WTC11 (cell line): ENCODE measurements at regions not wholly inside any gene's neighbourhood (a gene's known extent, or its start where the extent isn't known, plus 50 kb on each side); places are given as distances from the start of the nearest gene placed in this dataset.

ENCODE experiments used
- ATAC-seq: fragments of 200-7000 bp; cut with Tn5 transposase; 2 replicates; pipeline ENCODE4 v1.10.0; 2021; ENCODE audit warnings: mild to moderate bottlenecking, moderate library complexity
- CTCF ChIA-PET: fragments of 300-600 bp; sonication (Branson Sonifier 250); formaldehyde crosslinking; loops from one replicate; lab custom pipeline; 2021; ENCODE audit warnings: antibody characterized with exemption; lab: Charles Lee
- POLR2A ChIA-PET: fragments of 350-600 bp; sonication (Branson Sonifier 250); formaldehyde crosslinking; loops from one replicate; lab custom pipeline; 2021; ENCODE audit warnings: antibody characterized with exemption; lab: Charles Lee
- DNase-seq: peaks from one replicate; pipeline ENCODE4 v3.0.0; 2021; ENCODE audit warnings: low spot score
- H3K27ac Mint-ChIP-seq: 2 replicates; pipeline ENCODE4 v1.8.0; 2021; ENCODE audit warnings: mixed read lengths
- H3K27me3 Mint-ChIP-seq: 2 replicates; pipeline ENCODE4 v1.8.0; 2021; ENCODE audit warnings: low read depth, mild to moderate bottlenecking, moderate library complexity, mixed read lengths
- H3K36me3 Mint-ChIP-seq: 2 replicates; pipeline ENCODE4 v1.8.0; 2021; ENCODE audit warnings: mixed read lengths
- H3K4me1 Mint-ChIP-seq: 2 replicates; pipeline ENCODE4 v1.8.0; 2022; ENCODE audit warnings: mixed read lengths
- H3K4me3 Mint-ChIP-seq: 2 replicates; pipeline ENCODE4 v1.8.0; 2021; ENCODE audit warnings: mild to moderate bottlenecking, moderate library complexity, mixed read lengths
- H3K9me3 Mint-ChIP-seq: 2 replicates; pipeline ENCODE4 v1.8.0; 2021; ENCODE audit warnings: mixed read lengths
- E2F1 ChIP-seq: sonication (generic); formaldehyde crosslinking; IDR thresholded peaks from 2 replicates; pipeline ENCODE4 v1.8.0; 2022; ENCODE audit warnings: mild to moderate bottlenecking, missing genetic modification reagents
- E2F5 ChIP-seq: sonication (generic); formaldehyde crosslinking; IDR thresholded peaks from 2 replicates; pipeline ENCODE4 v1.8.1; 2022; ENCODE audit warnings: mild to moderate bottlenecking, moderate library complexity, missing genetic modification reagents
- ERG ChIP-seq: fragments of 250-450 bp; sonication (Bioruptor Pico); IDR thresholded peaks from 2 replicates; pipeline ENCODE4 v1.8.0; 2021; ENCODE audit warnings: mild to moderate bottlenecking
- ESRRA ChIP-seq: sonication (generic); formaldehyde crosslinking; IDR thresholded peaks from 2 replicates; pipeline ENCODE4 v1.8.1; 2022; ENCODE audit warnings: mild to moderate bottlenecking, missing genetic modification reagents, borderline replicate concordance
- FOXJ3 ChIP-seq: sonication (generic); formaldehyde crosslinking; IDR thresholded peaks from 2 replicates; pipeline ENCODE4 v1.9.0; 2021; ENCODE audit warnings: missing genetic modification reagents, mild to moderate bottlenecking, borderline replicate concordance
- FOXK1 ChIP-seq: sonication (generic); formaldehyde crosslinking; IDR thresholded peaks from 2 replicates; pipeline ENCODE4 v1.8.0; 2022; ENCODE audit warnings: mild to moderate bottlenecking, moderate library complexity, missing genetic modification reagents
- FOXP4 ChIP-seq: sonication (generic); formaldehyde crosslinking; IDR thresholded peaks from 2 replicates; pipeline ENCODE4 v1.8.0; 2022; ENCODE audit warnings: mild to moderate bottlenecking, missing genetic modification reagents
- HMGXB4 ChIP-seq: sonication (generic); formaldehyde crosslinking; IDR thresholded peaks from 2 replicates; pipeline ENCODE4 v1.8.1; 2023; ENCODE audit warnings: mild to moderate bottlenecking, moderate library complexity, missing genetic modification reagents
- OVOL2 ChIP-seq: fragments of 250-450 bp; sonication (Bioruptor Pico); IDR thresholded peaks from 2 replicates; pipeline ENCODE4 v1.9.0; 2021; ENCODE audit warnings: mild to moderate bottlenecking, borderline replicate concordance
- PRRX2 ChIP-seq: fragments of 250-450 bp; sonication (Bioruptor Pico); IDR thresholded peaks from 2 replicates; pipeline ENCODE4 v1.8.0; 2021; ENCODE audit warnings: mild to moderate bottlenecking
- RELA ChIP-seq: sonication (generic); formaldehyde crosslinking; IDR thresholded peaks from 2 replicates; pipeline ENCODE4 v1.8.1; 2022; ENCODE audit warnings: missing genetic modification reagents, mild to moderate bottlenecking, borderline replicate concordance
- TEAD1 ChIP-seq: sonication (generic); formaldehyde crosslinking; IDR thresholded peaks from 2 replicates; pipeline ENCODE4 v1.8.0; 2022; ENCODE audit warnings: mild to moderate bottlenecking, missing genetic modification reagents
- ZMAT4 ChIP-seq: fragments of 250-450 bp; sonication (Bioruptor Pico); IDR thresholded peaks from 2 replicates; pipeline ENCODE4 v1.9.0; 2021; ENCODE audit warnings: mild to moderate bottlenecking
- ZNF263 ChIP-seq: sonication (generic); formaldehyde crosslinking; IDR thresholded peaks from 2 replicates; pipeline ENCODE4 v1.8.1; 2022; ENCODE audit warnings: low read depth, mild to moderate bottlenecking, moderate library complexity, missing genetic modification reagents
- ZNF281 ChIP-seq: sonication (generic); formaldehyde crosslinking; IDR thresholded peaks from 2 replicates; pipeline ENCODE4 v1.8.0; 2023; ENCODE audit warnings: mild to moderate bottlenecking, missing genetic modification reagents

- CTCF ChIA-PET: no interaction called here
- Mint-ChIP-seq H3K4me3 (peak overlapping the region; percentile 78), H3K27ac (no peak overlapping the region), H3K9me3 (no peaks in the 10 kb centered on the region), H3K27me3 (no peaks in the 10 kb centered on the region), H3K36me3 (no peaks in the 10 kb centered on the region)
- TF ChIP-seq ESRRA (CRISPR knock-in tag) (no peak), HMGXB4 (CRISPR knock-in tag) (no peak), ZNF263 (peak; percentile 62), ZMAT4 (CRISPR knock-in tag) (no peak), ZNF281 (0 out of 2 replicates have a peak, but pooled peaks have one; percentile 43)
- TF ChIP-seq, all 79 proteins: peak for 2
- ATAC-seq (peak; percentile 78), DNase-seq (peak; percentile 74)
- POLR2A ChIA-PET: interaction anchor here (0.7 kb wide), 1 partner anchor 120 kb away, joined by 3 read pairs; no protein-coding TSS in a partner anchor
- peaks cover 29% of the 10 kb centered on the region for H3K4me1 Mint-ChIP-seq
Measured at GRCh38 chrX:9342561-9343051, 122.3 kb upstream of the TBL1X start.

GRCh38 chrX:9343971-9344370 lies 120.9 kb upstream of the TBL1X start:
- H3K27me3 Mint-ChIP-seq: no peaks in the 10 kb centered on the region
- ATAC-seq: no peak

More at GRCh38 chrX:9343971-9344370, 120.9 kb upstream of the TBL1X start:
- H3K9me3 Mint-ChIP-seq: no peaks in the 10 kb centered on the region
- H3K4me1 Mint-ChIP-seq: peaks cover 26% of the 10 kb centered on the region
- CTCF ChIA-PET: interaction anchor here (0.7 kb wide), 1 partner anchor 446 kb away, joined by 3 read pairs; no protein-coding TSS in a partner anchor
- no peak overlapping the region for H3K27ac Mint-ChIP-seq
- no peak for DNase-seq
- no peak for TF ChIP-seq E2F1 (CRISPR knock-in tag)
- TF ChIP-seq FOXP4 (CRISPR knock-in tag): no peak
- no peak for TF ChIP-seq RELA (CRISPR knock-in tag)
- no peak for TF ChIP-seq TEAD1
- TF ChIP-seq PRRX2 (CRISPR knock-in tag): no peak
- TF ChIP-seq FOXK1: no peak
- TF ChIP-seq ERG (CRISPR knock-in tag): no peak
- no peak for TF ChIP-seq OVOL2 (CRISPR knock-in tag)
- TF ChIP-seq FOXJ3 (CRISPR knock-in tag): no peak
- no peak for TF ChIP-seq E2F5
- TF ChIP-seq, all 79 proteins: peak for 0
- POLR2A ChIA-PET: no interaction called here
- Mint-ChIP-seq H3K36me3 (no peaks in the 10 kb centered on the region), H3K4me3 (no peak overlapping the region)
